ENCODE measurements at regions not wholly inside any gene's neighbourhood (a gene's known extent, or its start where the extent isn't known, plus 50 kb on each side); places are given as distances from the start of the nearest gene placed in this dataset.

GRCh38 chr11:45337583-45338360 is 51.6 kb upstream of the SYT13 start:
- DNase-seq = no peak
- 85 to 93% (median 91%) methylated on average over 9 to 10 of the region's 10 CpGs for WGBS, 4 donors
- Histone ChIP-seq H3K9me3 (replicated peaks in 1 of 3) (no peaks in the 10 kb centered on the region), H3K27ac (no peak overlapping the region), H3K36me3 (replicated peaks in 1 of 2) (no peaks in the 10 kb centered on the region), H3K4me1 (replicated peaks in 1 of 2) (peaks cover 0 to 7% of the 10 kb centered on the region in 2 donors), H3K4me3 (no peak overlapping the region), H3K27me3 (no peaks in the 10 kb centered on the region)
- TF ChIP-seq POLR2A (IDR thresholded peaks at IDR 0.05) = no peak
- intact Hi-C loops (cut with DNase I) = no loop called here

GRCh38 chr11:45336136-45336535 is 50.0 kb upstream of the SYT13 start:
- Histone ChIP-seq H3K36me3 (replicated peaks in 1 of 2) (no peaks in the 10 kb centered on the region), H3K27ac (no peak overlapping the region), H3K4me3 (no peak overlapping the region), H3K9me3 (replicated peaks in 1 of 3) (no peaks in the 10 kb centered on the region), H3K27me3 (no peaks in the 10 kb centered on the region), H3K4me1 (replicated peaks in 1 of 2) (peaks cover 0 to 7% of the 10 kb centered on the region in 2 donors)
- DNase-seq = no peak
- intact Hi-C loops (cut with DNase I) = no loop called here
- TF ChIP-seq POLR2A (IDR thresholded peaks at IDR 0.05) = no peak
- no peak for TF ChIP-seq CTCF (IDR thresholded peaks at IDR 0.05)
- WGBS, 4 donors = 83 to 95% (median 88%) methylated on average over 4 of the region's 4 CpGs

Small RNA genes in the stretch of these regions (small RNA-seq; reads per million reads assigned to genes)
- 0 reads per million in 2 donors for gene AC103855.4
